H1 (cell line): ENCODE measurements at regions not wholly inside any gene's neighbourhood (a gene's known extent, or its start where the extent isn't known, plus 50 kb on each side); places are given as distances from the start of the nearest gene placed in this dataset.

Experiments used
- CTCF ChIA-PET: fragments of 300-600 bp; sonication (Branson Sonifier 250); formaldehyde crosslinking; loops from one replicate; lab custom pipeline; 2021; ENCODE audit not compliant: partially characterized antibody; lab: Charles Lee
- POLR2A ChIA-PET: fragments of 300-600 bp; sonication (Branson Sonifier 250); formaldehyde crosslinking; loops from one replicate; lab custom pipeline; 2021; ENCODE audit warnings: inconsistent platforms; ENCODE audit not compliant: partially characterized antibody; lab: Charles Lee
- DNase-seq, 2 experiments: peaks; one replicate each; pipeline versions ENCODE4 v3.0.0 to v3.0.0-alpha.2; 2010 to 2022; ENCODE audit warnings: low spot score in 2 of 2, low read depth in 1 of 2, mixed read lengths in 1 of 2
- FAIRE-seq: peaks from 2 replicates; lab custom pipeline; 2011; peaks lifted over from hg19 to GRCh38; lab: Jason Lieb, UNC
- H2AFZ ChIP-seq: 2 replicates; pipeline ENCODE4 v1.8.1; 2012; ENCODE audit warnings: low read length, inconsistent platforms
- H2AK5ac ChIP-seq: 2 replicates; pipeline ENCODE4 v1.6.1; 2013; ENCODE audit warnings: low read depth, low read length
- H2BK120ac ChIP-seq: replicated peaks from 2 replicates; pipeline ENCODE3; 2013; ENCODE audit warnings: low read depth, low read length, inconsistent platforms
- H2BK12ac ChIP-seq: 2 replicates; pipeline ENCODE4 v1.6.1; 2013; ENCODE audit warnings: low read depth, low read length
- H2BK15ac ChIP-seq: 2 replicates; pipeline ENCODE4 v1.6.1; 2013; ENCODE audit warnings: low read length
- H2BK20ac ChIP-seq: 2 replicates; pipeline ENCODE4 v1.6.1; 2013; ENCODE audit warnings: low read length
- H2BK5ac ChIP-seq: 2 replicates; pipeline ENCODE4 v1.6.1; 2013; ENCODE audit warnings: low read depth, low read length
- H3K14ac ChIP-seq: 2 replicates; pipeline ENCODE4 v1.6.1; 2013; ENCODE audit warnings: inconsistent platforms; ENCODE audit not compliant: insufficient read length
- H3K18ac ChIP-seq: 2 replicates; pipeline ENCODE4 v1.6.1; 2013; ENCODE audit warnings: low read length; ENCODE audit errors: extremely low read depth
- H3K23ac ChIP-seq: 2 replicates; pipeline ENCODE4 v1.6.1; 2013; ENCODE audit warnings: inconsistent platforms; ENCODE audit not compliant: insufficient read length
- H3K23me2 ChIP-seq: 2 replicates; pipeline ENCODE4 v1.6.1; 2013; ENCODE audit warnings: low read depth, low read length
- H3K27ac ChIP-seq: 2 replicates; pipeline ENCODE4 v1.6.1; 2011; ENCODE audit warnings: low read depth, low read length, inconsistent platforms
- H3K27me3 ChIP-seq, 4 experiments: replicated peaks in 1 of 4; 1 replicate in 1 of 4; 2 replicates in 3 of 4; pipeline versions ENCODE4 v1.6.1 to v1.8.1; 2011 to 2013; ENCODE audit warnings: low read length in 3 of 4, mild to moderate bottlenecking in 3 of 4, inconsistent platforms in 2 of 4, mixed read lengths in 2 of 4, moderate library complexity in 1 of 4; ENCODE audit not compliant: control insufficient read depth in 3 of 4, insufficient read depth in 3 of 4; ENCODE audit errors: extremely low read depth in 1 of 4
- H3K36me3 ChIP-seq, 4 experiments: 2 replicates each; pipeline versions ENCODE4 v1.6.1 to v1.8.1; 2011 to 2013; ENCODE audit warnings: mild to moderate bottlenecking in 4 of 4, low read length in 3 of 4, moderate library complexity in 2 of 4, control low read depth in 1 of 4, inconsistent platforms in 1 of 4; ENCODE audit not compliant: insufficient read depth in 4 of 4, control insufficient read depth in 2 of 4
- H3K4ac ChIP-seq: replicated peaks from 2 replicates; pipeline ENCODE3; 2013; ENCODE audit warnings: low read length, low read depth, mixed read lengths, inconsistent platforms; ENCODE audit not compliant: insufficient read length
- H3K4me1 ChIP-seq, 4 experiments: replicated peaks in 1 of 4; 1 replicate in 1 of 4; 2 replicates in 3 of 4; pipeline versions ENCODE4 v1.6.1 to v1.8.1; 2011 to 2013; ENCODE audit warnings: low read length in 3 of 4, inconsistent platforms in 2 of 4, mixed read lengths in 1 of 4; ENCODE audit not compliant: insufficient read depth in 4 of 4, control insufficient read depth in 3 of 4
- H3K4me2 ChIP-seq, 2 experiments: 2 replicates each; pipeline versions ENCODE4 v1.6.1 to v1.8.1; 2011 to 2013; ENCODE audit warnings: low read depth in 2 of 2, low read length in 2 of 2, control low read depth in 1 of 2, inconsistent platforms in 1 of 2, mild to moderate bottlenecking in 1 of 2; ENCODE audit not compliant: insufficient read depth in 1 of 2
- H3K4me3 ChIP-seq, 4 experiments: fragments of 200-600, 300-600 bp in 1 of 4; sonication (generic), shearing (Covaris generic), sonication (Bioruptor Twin) in 1 of 4; 2 replicates each; pipeline versions ENCODE4 v1.5.1 to v1.8.1; 2011 to 2016; ENCODE audit warnings: low read length in 4 of 4, low read depth in 3 of 4, control low read depth in 2 of 4, inconsistent platforms in 2 of 4, mild to moderate bottlenecking in 2 of 4, mixed read lengths in 1 of 4, moderate library complexity in 1 of 4; ENCODE audit not compliant: insufficient read depth in 2 of 4; ENCODE audit errors: extremely low read depth in 1 of 4
- H3K56ac ChIP-seq: replicated peaks from 2 replicates; pipeline ENCODE3; 2013; ENCODE audit warnings: low read depth, mild to moderate bottlenecking, mixed read lengths, low read length, inconsistent platforms; ENCODE audit not compliant: insufficient read length
- H3K79me1 ChIP-seq: 2 replicates; pipeline ENCODE4 v1.6.1; 2013; ENCODE audit warnings: low read depth, low read length, control low read depth
- H3K79me2 ChIP-seq, 2 experiments: 2 replicates each; pipeline versions ENCODE4 v1.6.1 to v1.8.1; 2012 to 2013; ENCODE audit warnings: low read length in 2 of 2, mild to moderate bottlenecking in 2 of 2, inconsistent platforms in 1 of 2; ENCODE audit not compliant: insufficient read depth in 2 of 2, control insufficient read depth in 1 of 2
- H3K9ac ChIP-seq, 4 experiments: replicated peaks in 1 of 4; 1 replicate in 1 of 4; 2 replicates in 3 of 4; pipeline versions ENCODE4 v1.6.1 to v1.8.1; 2011 to 2013; ENCODE audit warnings: low read depth in 3 of 4, low read length in 3 of 4, control low read depth in 2 of 4, mild to moderate bottlenecking in 2 of 4, moderate library complexity in 2 of 4, inconsistent platforms in 1 of 4; ENCODE audit errors: extremely low read depth in 1 of 4
- H3K9me3 ChIP-seq, 2 experiments: 2 replicates each; pipeline versions ENCODE4 v1.6.1 to v1.8.1; 2012 to 2013; ENCODE audit warnings: mild to moderate bottlenecking in 2 of 2, moderate library complexity in 2 of 2, control low read depth in 1 of 2, inconsistent platforms in 1 of 2, low read depth in 1 of 2, low read length in 1 of 2, mixed read lengths in 1 of 2; ENCODE audit not compliant: insufficient read depth in 2 of 2
- H4K20me1 ChIP-seq, 2 experiments: replicated peaks in 1 of 2; 2 replicates each; pipeline versions ENCODE3 to v1.8.1; 2011 to 2013; ENCODE audit warnings: inconsistent platforms in 2 of 2, low read length in 2 of 2, mild to moderate bottlenecking in 1 of 2; ENCODE audit not compliant: insufficient read depth in 2 of 2, control insufficient read depth in 1 of 2
- H4K5ac ChIP-seq: 2 replicates; pipeline ENCODE4 v1.6.1; 2013; ENCODE audit warnings: low read length, low read depth, mixed read lengths, inconsistent platforms; ENCODE audit not compliant: insufficient read length
- H4K8ac ChIP-seq: 2 replicates; pipeline ENCODE4 v1.8.0; 2013; ENCODE audit warnings: mild to moderate bottlenecking, moderate library complexity, low read length, inconsistent platforms; ENCODE audit not compliant: insufficient read depth; ENCODE audit errors: extremely low read depth
- H4K91ac ChIP-seq: replicated peaks from 2 replicates; pipeline ENCODE3; 2013; ENCODE audit warnings: low read length, mixed read lengths, inconsistent platforms; ENCODE audit not compliant: insufficient read length
- PHF8 ChIP-seq: fragments of 200-600 bp; sonication (generic); conservative IDR thresholded peaks from 2 replicates; pipeline ENCODE4 v1.7.1; 2012; ENCODE audit warnings: low read depth, mild to moderate bottlenecking, inconsistent platforms, low read length, moderate library complexity
- POLR2AphosphoS5 ChIP-seq: IDR thresholded peaks from 2 replicates; pipeline ENCODE4 v1.6.1; 2011; ENCODE audit warnings: low read depth, low read length
- RAD21 ChIP-seq, 2 experiments: IDR thresholded peaks in 1 of 2; conservative IDR thresholded peaks in 1 of 2; 2 replicates each; pipeline ENCODE4 v1.6.1; 2011; ENCODE audit warnings: low read depth in 2 of 2, low read length in 2 of 2, improper control_type of control experiment in 1 of 2, inconsistent platforms in 1 of 2, mild to moderate bottlenecking in 1 of 2, moderate library complexity in 1 of 2
- RBBP5 ChIP-seq: IDR thresholded peaks from 2 replicates; pipeline ENCODE4 v1.7.1; 2012; ENCODE audit warnings: low read depth, mild to moderate bottlenecking, inconsistent platforms, low read length, moderate library complexity, borderline replicate concordance
- SAP30 ChIP-seq: fragments of 300-600 bp; sonication (generic); IDR thresholded peaks from 2 replicates; pipeline ENCODE4 v1.7.1; 2012; ENCODE audit warnings: low read length, moderate library complexity, mild to moderate bottlenecking, inconsistent platforms; ENCODE audit not compliant: insufficient read depth, insufficient replicate concordance
- SP1 ChIP-seq: IDR thresholded peaks from 2 replicates; pipeline ENCODE4 v1.6.1; 2011; ENCODE audit warnings: low read depth, low read length
- TAF1 ChIP-seq: IDR thresholded peaks from 2 replicates; pipeline ENCODE4 v1.6.1; 2011; ENCODE audit warnings: mild to moderate bottlenecking, low read depth, low read length
- WGBS, 2 experiments: shearing (Covaris generic) in 1 of 2; methylation state at CpG; one replicate each; pipeline versions ENCODE4 v1.1.6 to v1.1.7; 2013 to 2015; ENCODE audit warnings: low lambda C conversion rate in 2 of 2, mixed read lengths in 2 of 2, inconsistent platforms in 1 of 2, low coverage in 1 of 2, missing lambda C conversion rate in 1 of 2; ENCODE audit not compliant: insufficient replicate concordance in 2 of 2, insufficient coverage in 1 of 2, insufficient read length in 1 of 2; ENCODE audit errors: extremely low coverage in 1 of 2, missing lambda C conversion rate in 1 of 2; 5-methylcytosine and 5-hydroxymethylcytosine counted together

DNA sequence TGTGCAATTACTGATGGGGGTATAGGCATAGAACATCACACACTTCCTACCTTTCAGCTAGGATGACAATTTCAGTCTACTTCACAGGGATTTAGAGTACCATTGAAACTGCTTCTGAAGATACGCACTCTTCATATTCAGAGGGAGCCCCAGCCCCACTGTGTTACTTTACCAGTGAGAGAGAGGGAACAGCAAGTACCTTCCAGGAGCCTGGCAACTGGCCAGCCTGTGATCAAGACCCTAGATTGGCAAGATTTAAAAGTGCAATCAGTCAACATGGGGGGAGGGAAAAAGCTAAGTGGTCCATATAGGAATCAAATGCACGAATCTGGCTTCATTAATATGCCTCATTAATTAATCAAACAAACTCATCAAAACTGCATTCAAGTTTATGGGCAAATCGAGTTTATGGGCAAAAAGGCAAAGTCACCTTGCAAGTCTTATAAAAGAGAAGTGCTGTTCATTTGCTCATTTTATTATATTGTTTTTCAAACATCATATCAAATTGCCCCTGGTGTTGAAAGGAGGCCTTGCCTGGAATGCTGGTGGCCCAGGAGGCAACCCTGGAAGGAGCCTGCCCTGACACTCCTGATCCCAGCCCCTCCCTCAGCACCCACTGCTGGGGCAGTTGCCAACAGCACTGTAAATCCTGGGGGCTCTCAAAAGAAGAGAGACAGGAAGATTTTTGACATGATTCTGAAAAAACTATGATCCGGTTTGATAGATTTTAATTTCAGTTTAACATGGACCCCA lies 184.9 kb upstream of the DPT start:
- no peaks in the 10 kb centered on the region for H3K23me2 ChIP-seq
- H3K56ac ChIP-seq, result no peak overlapping the region
- H3K9me3 ChIP-seq, result no peaks in the 10 kb centered on the region
- WGBS, 2 experiments, result 89% methylated on average over 4 of the region's 4 CpGs; no CpG with 5 or more reads in 1 of the 2 experiments
- H3K23ac ChIP-seq, result no peak overlapping the region
- H3K4me2 ChIP-seq, result no peak overlapping the region
- H2BK12ac ChIP-seq, result no peak overlapping the region
- H4K8ac ChIP-seq, result no peak overlapping the region
- ChIA-PET CTCF (no interaction called here), POLR2A (no interaction called here)
- no peak overlapping the region for H2AK5ac ChIP-seq
- H4K91ac ChIP-seq, result no peak overlapping the region
- no peak overlapping the region for H3K9ac ChIP-seq
- no peak for DNase-seq
- peaks cover 1 to 11% (median 10%) of the 10 kb centered on the region in 4 experiments; a peak in 4 of 7 replicates for H3K4me1 ChIP-seq
- H2BK120ac ChIP-seq, result no peak overlapping the region
- no peak overlapping the region for H2BK5ac ChIP-seq
- no peaks in the 10 kb centered on the region for H4K20me1 ChIP-seq
- no peaks in the 10 kb centered on the region for H3K79me1 ChIP-seq
- no peak overlapping the region for H3K4ac ChIP-seq
- H3K18ac ChIP-seq, result no peak overlapping the region
- no peak overlapping the region for H2AFZ ChIP-seq
- H2BK15ac ChIP-seq, result no peak overlapping the region
- no peak overlapping the region for H3K14ac ChIP-seq
- H3K36me3 ChIP-seq, result no peaks in the 10 kb centered on the region
- H3K79me2 ChIP-seq, result no peaks in the 10 kb centered on the region
- no peaks in the 10 kb centered on the region for H3K27me3 ChIP-seq
- H3K27ac ChIP-seq, result no peak overlapping the region
- H4K5ac ChIP-seq, result no peak overlapping the region
- H3K4me3 ChIP-seq, result no peak overlapping the region
- no peak for FAIRE-seq
- H2BK20ac ChIP-seq, result no peak overlapping the region
- TF ChIP-seq RBBP5 (no peak), TAF1 (no peak), SAP30 (no peak), SP1 (no peak), RAD21 (IDR thresholded peaks at IDR 0.05 in 1 of 2, conservative IDR thresholded peaks at IDR 0.05 in 1 of 2; ENCODE audit: low read depth in 2 of 2, low read length in 2 of 2) (no peak), POLR2AphosphoS5 (no peak), PHF8 (no peak)
